C4-2B (cell line): ENCODE measurements at regions not wholly inside any gene's neighbourhood (a gene's known extent, or its start where the extent isn't known, plus 50 kb on each side); places are given as distances from the start of the nearest gene placed in this dataset.
A peak's percentile ranks its signal among the peaks of the same experiment; 100 is the strongest.
"Not testable (repeated sequence)": the region's sequence is repeated elsewhere in the genome, so short reads cannot be mapped to it uniquely, and the experiment has no call there.

Source experiments
- H3K27ac ChIP-seq: fragments of 450-650 bp; 2 replicates; pipeline ENCODE4 v1.5.1; 2017
- ZFX ChIP-seq: fragments of 450-650 bp; IDR thresholded peaks from 2 replicates; pipeline ENCODE4 v1.6.1; 2017
- TF ChIP-seq, protein P1 (sequence below): fragments of 450-650 bp; conservative IDR thresholded peaks from 2 replicates; pipeline ENCODE4 v1.5.1; 2017; ENCODE audit warnings: mild to moderate bottlenecking

DNA sequence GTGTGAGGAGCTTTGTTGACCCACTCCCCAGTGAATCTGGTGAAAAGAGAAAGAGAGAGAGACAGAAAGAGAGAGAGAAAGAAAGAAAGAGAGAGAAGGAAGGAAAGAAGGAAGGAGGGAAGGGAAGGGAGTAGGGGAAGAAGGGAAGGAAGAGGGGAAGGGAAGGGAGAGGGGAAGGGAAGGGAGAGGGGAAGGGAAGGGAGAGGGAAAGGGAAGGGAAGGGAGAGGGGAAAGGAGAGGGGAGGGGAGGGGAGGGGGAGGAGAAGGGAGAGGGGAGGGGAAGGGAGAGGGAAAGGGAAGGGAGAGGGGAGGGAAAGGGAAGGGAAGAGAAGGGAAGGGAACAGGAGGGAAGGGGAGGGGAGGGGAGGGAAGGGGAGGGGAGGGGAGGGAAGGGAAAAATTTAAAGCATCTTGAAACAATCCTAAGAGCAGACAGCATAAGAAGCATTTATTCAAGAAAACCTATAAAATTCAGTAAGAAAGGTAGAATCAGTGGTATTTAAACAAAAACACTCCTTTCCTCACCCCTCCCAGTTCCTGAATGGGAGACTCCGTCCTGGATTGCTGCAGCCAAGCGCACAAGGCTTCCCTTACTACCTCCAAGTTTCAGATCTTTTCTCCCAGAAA, 846.2 kb upstream of the POM121L12 start:
- no peak overlapping the region for H3K27ac ChIP-seq
- TF ChIP-seq ZFX, result no peak
- TF ChIP-seq, protein P1, sequence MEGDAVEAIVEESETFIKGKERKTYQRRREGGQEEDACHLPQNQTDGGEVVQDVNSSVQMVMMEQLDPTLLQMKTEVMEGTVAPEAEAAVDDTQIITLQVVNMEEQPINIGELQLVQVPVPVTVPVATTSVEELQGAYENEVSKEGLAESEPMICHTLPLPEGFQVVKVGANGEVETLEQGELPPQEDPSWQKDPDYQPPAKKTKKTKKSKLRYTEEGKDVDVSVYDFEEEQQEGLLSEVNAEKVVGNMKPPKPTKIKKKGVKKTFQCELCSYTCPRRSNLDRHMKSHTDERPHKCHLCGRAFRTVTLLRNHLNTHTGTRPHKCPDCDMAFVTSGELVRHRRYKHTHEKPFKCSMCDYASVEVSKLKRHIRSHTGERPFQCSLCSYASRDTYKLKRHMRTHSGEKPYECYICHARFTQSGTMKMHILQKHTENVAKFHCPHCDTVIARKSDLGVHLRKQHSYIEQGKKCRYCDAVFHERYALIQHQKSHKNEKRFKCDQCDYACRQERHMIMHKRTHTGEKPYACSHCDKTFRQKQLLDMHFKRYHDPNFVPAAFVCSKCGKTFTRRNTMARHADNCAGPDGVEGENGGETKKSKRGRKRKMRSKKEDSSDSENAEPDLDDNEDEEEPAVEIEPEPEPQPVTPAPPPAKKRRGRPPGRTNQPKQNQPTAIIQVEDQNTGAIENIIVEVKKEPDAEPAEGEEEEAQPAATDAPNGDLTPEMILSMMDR, result no peak

DNA sequence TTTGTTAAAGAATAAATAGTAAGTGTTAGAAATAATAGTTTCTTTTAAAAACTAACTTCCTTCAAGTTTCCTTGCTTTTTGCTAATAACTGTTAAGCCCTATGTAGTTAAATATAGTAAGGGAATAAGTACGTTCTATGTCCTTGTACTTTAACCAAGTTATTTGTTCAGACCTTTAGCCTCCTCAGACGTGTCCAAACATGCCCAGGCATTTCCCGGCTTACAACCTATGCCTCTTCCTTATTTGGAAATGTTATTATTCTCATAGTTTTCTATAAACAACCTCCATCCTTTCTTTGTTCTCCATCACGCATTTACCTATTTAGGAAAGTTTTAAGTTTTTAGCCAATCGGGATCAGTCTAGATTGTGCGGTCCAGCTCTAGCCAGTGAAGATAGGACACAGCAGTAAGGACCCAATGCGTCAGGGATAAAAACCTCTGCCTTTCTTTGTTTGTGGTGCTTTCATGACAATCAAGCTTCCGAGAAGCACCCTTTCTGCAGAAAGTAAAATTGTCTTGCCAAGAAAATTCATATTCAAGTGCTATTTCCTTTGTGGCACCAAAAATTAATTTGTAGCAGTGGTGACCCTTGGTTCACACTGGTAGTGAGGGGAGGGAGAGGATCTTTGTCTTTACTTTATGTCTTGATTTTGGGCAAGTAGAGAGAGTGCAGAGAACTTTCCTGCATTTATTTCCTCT, 851.3 kb upstream of the POM121L12 start:
- no peak for TF ChIP-seq ZFX
- TF ChIP-seq, protein P1, result no peak
- H3K27ac ChIP-seq, result peak overlapping the region; percentile 38; the same call in 1 of the 2 replicates

DNA sequence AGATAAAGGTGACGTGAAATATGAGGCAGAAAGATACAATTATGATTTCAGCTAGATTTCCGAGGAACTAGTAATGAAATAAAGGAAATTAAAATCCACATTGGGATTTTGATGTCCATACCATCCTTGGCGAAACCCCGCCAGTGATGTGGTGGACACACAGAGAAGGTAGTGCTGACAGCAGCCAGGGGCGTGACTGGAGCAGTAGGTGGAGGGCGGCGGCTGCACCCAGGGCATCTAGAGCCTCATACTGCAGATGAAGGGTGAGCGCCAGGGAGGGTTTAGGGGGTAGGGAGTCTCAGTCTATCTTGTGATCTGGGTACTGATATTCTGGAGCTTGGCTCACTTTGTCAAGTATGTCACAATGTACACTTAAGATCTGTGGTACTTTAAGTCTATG, 855.5 kb upstream of the POM121L12 start:
- no peak for TF ChIP-seq ZFX
- TF ChIP-seq, protein P1, result no peak
- H3K27ac ChIP-seq, result no peak overlapping the region

DNA sequence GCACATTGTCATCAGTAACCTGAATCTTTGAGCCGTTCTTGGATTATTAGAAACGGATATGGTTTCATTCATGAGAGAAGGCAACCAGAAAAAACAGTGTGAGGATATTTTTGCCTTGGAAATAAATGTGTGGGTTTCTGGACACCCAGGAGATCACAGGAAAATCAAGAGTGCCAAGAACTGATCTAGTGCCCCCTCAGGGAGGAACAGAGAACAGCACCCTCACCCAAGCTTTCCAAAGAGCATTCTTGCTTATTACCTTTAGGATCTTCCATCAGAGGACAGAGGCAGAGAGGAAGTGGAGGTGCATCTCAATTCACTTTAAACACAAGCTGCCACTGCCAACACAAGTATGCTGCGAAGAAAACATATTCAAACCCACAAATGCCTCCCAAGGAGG, 851.5 kb upstream of the COBL start:
- TF ChIP-seq, protein P1, result peak; percentile 70
- TF ChIP-seq ZFX, result no peak
- H3K27ac ChIP-seq, result no peak overlapping the region

DNA sequence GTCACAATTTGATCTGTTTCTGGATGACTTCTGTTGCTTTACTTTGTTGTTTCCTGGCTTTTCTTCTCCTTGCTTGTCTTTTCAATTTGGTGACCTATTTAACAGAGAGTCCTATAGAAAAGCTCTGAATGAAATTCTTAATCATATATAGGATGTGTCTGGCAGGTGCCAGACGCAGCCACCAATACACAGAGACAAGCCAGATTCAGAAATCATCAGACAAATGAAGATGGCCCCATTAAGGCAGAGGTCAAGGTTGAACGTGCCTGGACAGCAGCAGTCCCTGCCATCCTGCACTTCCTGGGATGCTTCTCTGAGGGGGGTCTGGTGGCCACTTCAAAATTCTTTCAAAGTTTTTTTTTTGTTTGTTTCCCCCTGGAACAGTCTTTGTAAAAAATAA, 846.7 kb upstream of the COBL start:
- no peak for TF ChIP-seq ZFX

DNA sequence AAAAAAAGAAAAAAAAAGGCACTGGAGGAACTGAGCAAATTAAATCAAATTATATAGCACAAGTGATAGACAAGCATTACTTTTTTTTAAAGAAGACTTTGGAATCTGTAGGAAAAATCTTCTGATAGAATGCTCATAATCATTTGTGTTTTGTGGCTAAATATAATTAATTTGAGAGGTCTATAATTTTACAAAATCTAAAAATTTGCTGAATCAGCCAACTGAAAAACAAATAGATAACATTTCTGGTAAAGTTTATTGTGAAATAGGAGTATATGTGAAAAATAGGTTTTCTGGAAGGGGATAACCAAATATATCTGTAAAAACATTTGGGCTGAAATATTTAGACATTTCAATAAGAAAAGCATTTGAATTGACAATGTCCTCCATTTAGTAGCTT, 844.9 kb upstream of the COBL start:
- TF ChIP-seq, protein P1, result no peak
- TF ChIP-seq ZFX, result no peak
- H3K27ac ChIP-seq, result no peak overlapping the region

More for the DNA sequence above, 846.7 kb upstream of the COBL start:
- H3K27ac ChIP-seq, result no peak overlapping the region

DNA sequence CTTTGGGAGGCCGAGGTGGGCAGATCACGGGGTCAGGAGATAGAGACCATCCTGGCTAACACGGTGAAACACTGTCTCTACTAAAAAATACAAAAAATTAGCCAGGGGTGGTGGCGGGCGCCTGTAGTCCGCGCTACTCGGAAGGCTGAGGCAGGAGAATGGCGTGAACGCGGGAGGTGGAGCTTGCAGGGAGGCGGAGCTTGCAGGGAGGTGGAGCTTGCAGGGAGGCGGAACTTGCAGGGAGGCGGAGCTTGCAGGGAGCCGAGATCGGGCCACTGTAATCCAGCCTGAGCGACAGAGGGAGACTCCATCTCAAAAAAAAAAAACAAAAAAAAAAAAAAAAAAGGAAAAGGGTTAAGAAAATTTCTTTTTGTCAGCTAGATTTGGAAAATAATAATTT, 842.8 kb upstream of the COBL start:
- not testable (repeated sequence) for H3K27ac ChIP-seq

DNA sequence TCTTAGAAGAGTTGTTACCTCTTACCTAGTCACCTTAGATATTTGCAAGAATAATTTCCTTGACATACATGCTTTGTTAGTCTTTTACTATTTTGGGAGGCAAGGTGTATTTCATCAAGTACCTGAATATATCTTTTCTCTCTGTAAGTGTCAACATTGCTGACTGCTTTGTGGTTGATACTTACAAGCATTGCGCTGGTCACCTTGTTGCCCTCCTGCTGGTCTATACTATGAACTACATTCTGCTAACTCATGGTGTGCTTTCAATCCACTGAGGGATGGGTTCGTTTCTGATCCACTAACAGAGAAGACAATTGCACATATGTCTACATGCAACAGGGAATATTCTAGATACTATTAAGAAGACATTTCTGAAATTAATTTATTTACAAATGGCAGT, 837.8 kb upstream of the COBL start:
- no peak overlapping the region for H3K27ac ChIP-seq
- TF ChIP-seq, protein P1, result peak; percentile 39
- TF ChIP-seq ZFX, result no peak
